Panc1 (cell line): ENCODE measurements at regions not wholly inside any gene's neighbourhood (a gene's known extent, or its start where the extent isn't known, plus 50 kb on each side); places are given as distances from the start of the nearest gene placed in this dataset.

Experiments used
- CTCF ChIP-seq: fragments of 450-650 bp; IDR thresholded peaks from 2 replicates; pipeline ENCODE4 v1.5.1; 2017; ENCODE audit warnings: mild to moderate bottlenecking
- POLR2AphosphoS5 ChIP-seq: IDR thresholded peaks from 2 replicates; pipeline ENCODE4 v1.6.1; 2012; ENCODE audit warnings: mild to moderate bottlenecking, low read depth, low read length, moderate library complexity
- SIN3A ChIP-seq: IDR thresholded peaks from 2 replicates; pipeline ENCODE4 v1.6.1; 2012; ENCODE audit warnings: low read depth, mild to moderate bottlenecking, low read length, moderate library complexity, borderline replicate concordance; ENCODE audit not compliant: insufficient read depth
- TCF7L2 ChIP-seq: IDR thresholded peaks from 2 replicates; pipeline ENCODE4 v1.6.1; 2011; ENCODE audit warnings: mild to moderate bottlenecking, low read depth, low read length, inconsistent platforms
- TF ChIP-seq, protein P1 (sequence below), 2 experiments: IDR thresholded peaks; 2 replicates each; pipeline ENCODE4 v1.6.1; 2011 to 2012; ENCODE audit warnings: low read depth in 2 of 2, control low read depth in 1 of 2, low read length in 1 of 2, mild to moderate bottlenecking in 1 of 2, moderate library complexity in 1 of 2; ENCODE audit not compliant: insufficient read depth in 1 of 2

- TF ChIP-seq CTCF, result no peak
- TF ChIP-seq SIN3A, result no peak
- TF ChIP-seq, protein P1, sequence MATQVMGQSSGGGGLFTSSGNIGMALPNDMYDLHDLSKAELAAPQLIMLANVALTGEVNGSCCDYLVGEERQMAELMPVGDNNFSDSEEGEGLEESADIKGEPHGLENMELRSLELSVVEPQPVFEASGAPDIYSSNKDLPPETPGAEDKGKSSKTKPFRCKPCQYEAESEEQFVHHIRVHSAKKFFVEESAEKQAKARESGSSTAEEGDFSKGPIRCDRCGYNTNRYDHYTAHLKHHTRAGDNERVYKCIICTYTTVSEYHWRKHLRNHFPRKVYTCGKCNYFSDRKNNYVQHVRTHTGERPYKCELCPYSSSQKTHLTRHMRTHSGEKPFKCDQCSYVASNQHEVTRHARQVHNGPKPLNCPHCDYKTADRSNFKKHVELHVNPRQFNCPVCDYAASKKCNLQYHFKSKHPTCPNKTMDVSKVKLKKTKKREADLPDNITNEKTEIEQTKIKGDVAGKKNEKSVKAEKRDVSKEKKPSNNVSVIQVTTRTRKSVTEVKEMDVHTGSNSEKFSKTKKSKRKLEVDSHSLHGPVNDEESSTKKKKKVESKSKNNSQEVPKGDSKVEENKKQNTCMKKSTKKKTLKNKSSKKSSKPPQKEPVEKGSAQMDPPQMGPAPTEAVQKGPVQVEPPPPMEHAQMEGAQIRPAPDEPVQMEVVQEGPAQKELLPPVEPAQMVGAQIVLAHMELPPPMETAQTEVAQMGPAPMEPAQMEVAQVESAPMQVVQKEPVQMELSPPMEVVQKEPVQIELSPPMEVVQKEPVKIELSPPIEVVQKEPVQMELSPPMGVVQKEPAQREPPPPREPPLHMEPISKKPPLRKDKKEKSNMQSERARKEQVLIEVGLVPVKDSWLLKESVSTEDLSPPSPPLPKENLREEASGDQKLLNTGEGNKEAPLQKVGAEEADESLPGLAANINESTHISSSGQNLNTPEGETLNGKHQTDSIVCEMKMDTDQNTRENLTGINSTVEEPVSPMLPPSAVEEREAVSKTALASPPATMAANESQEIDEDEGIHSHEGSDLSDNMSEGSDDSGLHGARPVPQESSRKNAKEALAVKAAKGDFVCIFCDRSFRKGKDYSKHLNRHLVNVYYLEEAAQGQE (IDR thresholded peaks at IDR 0.05; ENCODE audit: insufficient read depth in 1 of 2, low read depth in 2 of 2, low read length in 1 of 2), result no peak
- no peak for TF ChIP-seq POLR2AphosphoS5
- TF ChIP-seq TCF7L2, result no peak
These were observed 156.6 kb upstream of the EGLN3 start for GRCh38 chr14:34107441-34107840.
